ENCODE measurements at regions not wholly inside any gene's neighbourhood (a gene's known extent, or its start where the extent isn't known, plus 50 kb on each side); places are given as distances from the start of the nearest gene placed in this dataset.
"Not testable (repeated sequence)": the region's sequence is repeated elsewhere in the genome, so short reads cannot be mapped to it uniquely, and the experiment has no call there.

DNA sequence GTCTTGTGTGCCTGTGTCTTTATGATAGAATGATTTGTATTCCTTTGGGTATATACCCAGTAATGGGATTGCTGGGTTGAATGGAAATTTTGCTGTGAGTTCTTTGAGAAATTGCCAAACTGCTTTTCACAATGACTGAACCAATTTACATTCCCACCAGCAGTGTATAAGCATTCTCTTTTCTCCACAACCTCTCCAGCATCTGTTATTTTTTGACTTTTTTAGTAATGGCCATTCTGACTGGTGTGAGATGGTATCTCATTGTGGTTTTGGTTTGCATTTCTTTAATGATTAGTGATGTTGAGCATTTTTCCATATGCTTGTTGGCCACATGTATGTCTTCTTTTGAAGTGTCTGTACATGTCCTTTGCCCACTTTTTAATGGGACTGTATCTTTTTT, 238.3 kb upstream of the ZEB2 start:
- not testable (repeated sequence) for ATAC-seq, H3K4me3 Mint-ChIP-seq, DNase-seq, H3K9me3 Mint-ChIP-seq, H3K27me3 Mint-ChIP-seq, H3K4me1 Mint-ChIP-seq, H3K27ac Mint-ChIP-seq

DNA sequence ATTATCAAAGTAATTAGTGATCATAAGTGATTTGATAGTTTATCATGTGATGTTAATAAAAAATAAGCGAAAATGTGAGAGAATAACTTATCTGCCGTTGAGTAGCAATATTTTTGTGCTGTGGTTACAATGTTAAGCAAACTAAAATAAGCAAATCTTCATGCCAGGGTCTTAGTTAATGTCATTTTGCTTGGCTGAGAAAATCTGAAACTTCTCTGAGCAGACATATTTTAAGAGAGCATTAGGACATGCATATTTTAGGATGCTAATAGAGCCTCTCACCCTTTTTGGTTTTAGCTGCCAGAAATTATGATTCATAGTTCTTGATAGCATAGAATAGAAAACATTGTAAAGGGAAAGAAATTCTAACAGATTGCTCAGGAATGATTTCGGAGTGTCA, 233.5 kb upstream of the ZEB2 start:
- no peaks in the 10 kb centered on the region for H3K4me1 Mint-ChIP-seq
- no peak overlapping the region for H3K27ac Mint-ChIP-seq
- ATAC-seq (no peak), DNase-seq (no peak)
- peaks cover 8 to 17% of the 10 kb centered on the region in 2 donors for H3K9me3 Mint-ChIP-seq
- no peak overlapping the region for H3K4me3 Mint-ChIP-seq
- no peaks in the 10 kb centered on the region for H3K27me3 Mint-ChIP-seq

DNA sequence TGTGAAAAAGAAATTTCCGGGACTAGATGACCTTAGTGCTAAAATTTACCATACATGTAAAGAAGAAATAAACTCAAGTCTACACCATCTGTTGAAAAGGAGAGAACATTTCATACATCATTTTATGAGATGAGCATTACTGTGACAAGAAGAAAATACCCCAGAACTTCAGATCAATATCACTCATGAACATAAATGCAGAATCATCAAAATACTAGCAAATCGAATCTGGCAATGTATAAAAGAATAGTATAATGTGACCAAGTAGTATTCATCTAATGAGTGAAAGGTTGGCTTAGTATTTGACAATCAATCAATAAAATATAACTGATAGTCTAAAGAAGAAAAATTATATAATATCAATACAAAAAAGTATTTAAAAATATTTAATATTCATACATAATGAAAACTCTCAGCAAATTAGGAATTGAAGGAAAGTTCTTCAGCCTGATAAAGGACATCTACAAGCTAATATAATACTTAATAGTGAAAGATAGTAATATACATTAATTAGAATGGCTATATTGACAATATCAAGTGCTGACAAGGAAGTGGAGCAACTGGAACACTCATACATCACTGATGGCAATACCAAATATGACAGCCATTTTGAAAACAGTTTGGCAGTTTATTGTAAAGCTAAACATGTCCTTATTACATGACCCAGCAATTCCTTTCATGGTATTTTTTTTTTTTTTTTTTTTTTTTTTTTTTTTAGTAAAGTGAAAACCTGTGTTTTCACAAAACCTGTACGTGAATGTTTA, 231.4 kb upstream of the ZEB2 start:
- ATAC-seq (no peak), DNase-seq (no peak)
- Mint-ChIP-seq H3K9me3 (peaks cover 14 to 34% of the 10 kb centered on the region in 2 donors), H3K27me3 (peaks cover 2% of the 10 kb centered on the region), H3K4me3 (no peak overlapping the region), H3K4me1 (no peaks in the 10 kb centered on the region), H3K27ac (no peak overlapping the region)

DNA sequence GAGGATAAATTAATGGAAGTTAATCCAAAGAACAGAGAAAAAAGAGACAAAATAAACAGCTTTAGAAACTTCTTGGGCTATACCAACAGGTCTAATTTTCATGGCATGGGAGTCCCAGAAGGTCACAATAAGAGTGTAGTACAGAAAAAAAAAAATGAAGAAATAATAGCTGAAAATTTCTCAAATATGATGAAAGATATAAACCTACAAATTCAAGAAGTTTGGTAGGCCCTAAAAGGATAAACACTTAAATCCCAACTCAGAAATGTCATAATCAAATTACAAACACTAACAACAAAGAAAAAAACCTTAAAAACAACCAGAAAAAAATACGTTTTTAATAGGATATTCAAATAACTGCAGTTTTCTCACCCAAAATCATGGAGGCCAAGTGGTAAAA, 229.3 kb upstream of the ZEB2 start:
- ATAC-seq: no peak
- Mint-ChIP-seq H3K4me1 (no peaks in the 10 kb centered on the region), H3K9me3 (peaks cover 23 to 40% of the 10 kb centered on the region in 2 donors), H3K4me3 (no peak overlapping the region), H3K27ac (no peak overlapping the region), H3K27me3 (peaks cover 5% of the 10 kb centered on the region)
- no peak for DNase-seq

DNA sequence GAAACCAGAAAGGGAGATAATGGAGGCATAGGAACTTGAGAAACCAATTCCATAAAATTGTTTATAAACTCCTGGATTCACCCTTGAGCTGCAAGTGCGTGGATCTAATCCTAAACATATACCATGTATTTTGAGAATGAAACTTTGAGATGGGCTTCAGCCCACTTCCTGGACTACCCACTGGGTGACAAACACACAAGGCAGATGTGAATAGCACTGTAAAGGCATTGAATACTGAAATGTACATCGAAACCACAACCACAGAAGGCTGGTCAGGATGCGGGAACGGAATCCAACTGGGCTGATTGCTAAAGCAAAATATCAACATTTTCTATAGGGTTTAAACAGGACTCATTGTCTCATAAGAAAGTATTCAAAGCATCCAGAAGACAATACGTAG, 228.5 kb upstream of the ZEB2 start:
- DNase-seq (no peak), ATAC-seq (no peak)
- H3K4me1 Mint-ChIP-seq: no peaks in the 10 kb centered on the region
- H3K4me3 Mint-ChIP-seq: no peak overlapping the region
- no peak overlapping the region for H3K27ac Mint-ChIP-seq
- peaks cover 23 to 40% of the 10 kb centered on the region in 2 donors for H3K9me3 Mint-ChIP-seq
- H3K27me3 Mint-ChIP-seq: peaks cover 5% of the 10 kb centered on the region

DNA sequence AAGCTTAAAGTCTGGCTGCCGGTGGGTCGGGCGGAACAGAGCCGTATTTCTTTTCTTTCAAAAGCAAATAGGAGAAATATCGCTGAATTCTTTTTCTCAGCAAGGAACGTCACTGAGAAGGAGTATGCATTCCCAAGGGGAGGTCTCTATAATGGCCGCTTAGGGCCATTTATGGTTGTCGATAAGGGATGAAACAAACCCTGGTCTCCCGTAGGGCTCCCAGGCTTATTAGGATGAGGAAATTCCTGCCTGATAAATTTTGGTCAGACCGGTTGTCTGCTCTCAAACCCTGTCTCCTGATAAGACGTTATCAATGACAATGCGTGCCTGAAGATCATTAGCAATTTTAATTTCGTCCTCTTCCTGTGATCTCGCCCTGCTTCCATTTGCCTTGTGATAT, 227.7 kb upstream of the ZEB2 start:
- DNase-seq: no peak
- Mint-ChIP-seq H3K4me3 (no peak overlapping the region), H3K9me3 (peaks cover 23 to 40% of the 10 kb centered on the region in 2 donors), H3K27me3 (peaks cover 5% of the 10 kb centered on the region), H3K4me1 (no peaks in the 10 kb centered on the region), H3K27ac (no peak overlapping the region)
- no peak for ATAC-seq

DNA sequence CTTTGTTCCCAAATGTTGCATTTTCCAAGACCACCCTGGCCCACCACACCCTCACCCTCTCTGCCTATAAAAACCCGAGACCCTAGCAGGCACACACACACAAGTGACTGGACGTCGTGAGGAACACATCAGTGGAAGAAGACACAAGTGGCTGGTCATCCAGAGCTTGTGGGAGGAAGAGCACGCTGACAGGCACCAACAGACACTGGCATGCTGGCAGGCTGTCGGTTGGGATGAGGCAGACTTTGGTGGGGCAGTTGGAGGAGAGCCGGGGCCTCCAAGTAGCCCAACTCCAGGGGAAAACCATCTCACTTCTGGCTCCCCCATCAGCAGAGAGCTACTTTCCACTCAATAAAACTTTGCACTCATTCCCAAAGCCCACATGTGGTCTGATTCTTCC, 225.5 kb upstream of the ZEB2 start:
- DNase-seq: no peak
- H3K9me3 Mint-ChIP-seq: peaks cover 23 to 24% of the 10 kb centered on the region in 2 donors
- peaks cover 5% of the 10 kb centered on the region for H3K27me3 Mint-ChIP-seq
- H3K27ac Mint-ChIP-seq: no peak overlapping the region
- ATAC-seq: no peak
- H3K4me3 Mint-ChIP-seq: no peak overlapping the region
- H3K4me1 Mint-ChIP-seq: no peaks in the 10 kb centered on the region

DNA sequence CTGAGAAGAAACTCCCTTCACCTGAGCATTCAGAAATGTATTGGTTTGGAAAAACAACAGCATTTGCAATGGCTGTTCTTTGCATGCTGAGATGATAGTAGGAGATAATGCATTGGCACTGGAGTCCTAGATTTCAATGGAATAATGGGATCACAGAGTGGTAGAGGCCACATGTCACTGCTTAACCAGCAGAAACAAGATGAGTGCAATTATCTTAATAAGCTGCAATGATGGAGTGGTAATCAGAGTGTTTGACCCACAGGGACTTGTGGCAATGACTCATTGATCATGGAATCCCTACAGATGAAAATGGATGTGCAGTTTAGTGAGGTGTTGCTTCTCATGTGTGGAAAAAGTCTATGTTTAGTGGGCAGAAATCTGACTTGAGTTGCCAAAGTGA, 218.8 kb upstream of the ZEB2 start:
- DNase-seq (no peak), ATAC-seq (no peak)
- H3K4me1 Mint-ChIP-seq: no peaks in the 10 kb centered on the region
- no peak overlapping the region for H3K4me3 Mint-ChIP-seq
- H3K27ac Mint-ChIP-seq: no peak overlapping the region
- no peaks in the 10 kb centered on the region for H3K27me3 Mint-ChIP-seq
- H3K9me3 Mint-ChIP-seq: peaks cover 0 to 8% of the 10 kb centered on the region in 2 donors

DNA sequence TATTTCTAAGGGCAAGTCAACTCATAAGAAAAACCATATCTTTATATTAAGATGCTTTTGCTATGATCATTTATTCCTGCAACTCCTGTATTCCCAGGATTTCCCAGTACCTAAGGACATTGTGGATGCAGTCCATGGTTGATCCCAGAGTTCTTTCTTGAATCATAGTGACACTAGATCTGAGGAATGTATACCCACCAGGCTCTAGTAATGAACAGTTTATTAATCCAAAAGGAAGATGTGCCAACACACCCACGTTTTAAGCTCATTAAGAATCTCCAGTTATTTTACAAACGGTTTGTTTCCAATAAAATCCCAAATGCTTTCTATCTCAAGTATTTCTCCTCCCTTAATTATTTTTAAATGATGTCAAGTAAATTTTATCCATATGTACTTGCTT, 210.8 kb upstream of the ZEB2 start:
- ATAC-seq: no peak
- Mint-ChIP-seq H3K27me3 (no peaks in the 10 kb centered on the region), H3K4me1 (no peaks in the 10 kb centered on the region), H3K9me3 (peaks cover 0 to 8% of the 10 kb centered on the region in 2 donors), H3K27ac (no peak overlapping the region), H3K4me3 (no peak overlapping the region)
- no peak for DNase-seq

DNA sequence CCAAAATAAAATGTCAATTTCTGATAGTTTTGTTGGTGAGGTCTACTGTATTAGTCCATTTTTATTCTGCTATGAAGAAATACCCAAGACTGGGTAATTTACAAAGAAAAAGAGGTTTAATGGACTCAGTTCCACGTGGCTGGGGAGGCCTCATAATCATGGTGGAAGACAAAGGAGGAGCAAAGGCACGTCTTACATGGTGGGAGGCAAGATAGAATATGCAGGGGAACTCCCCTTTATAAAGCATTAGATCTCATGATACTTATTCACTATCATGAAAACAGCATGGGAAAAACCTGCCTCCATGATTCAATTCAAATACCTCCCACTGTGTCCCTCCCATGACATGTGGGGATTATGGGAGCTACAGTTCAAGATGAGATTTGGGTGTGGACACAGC, 204.5 kb upstream of the ZEB2 start:
- H3K27ac Mint-ChIP-seq, ATAC-seq, H3K9me3 Mint-ChIP-seq, H3K4me3 Mint-ChIP-seq, H3K4me1 Mint-ChIP-seq, H3K27me3 Mint-ChIP-seq, DNase-seq: not testable (repeated sequence)

DNA sequence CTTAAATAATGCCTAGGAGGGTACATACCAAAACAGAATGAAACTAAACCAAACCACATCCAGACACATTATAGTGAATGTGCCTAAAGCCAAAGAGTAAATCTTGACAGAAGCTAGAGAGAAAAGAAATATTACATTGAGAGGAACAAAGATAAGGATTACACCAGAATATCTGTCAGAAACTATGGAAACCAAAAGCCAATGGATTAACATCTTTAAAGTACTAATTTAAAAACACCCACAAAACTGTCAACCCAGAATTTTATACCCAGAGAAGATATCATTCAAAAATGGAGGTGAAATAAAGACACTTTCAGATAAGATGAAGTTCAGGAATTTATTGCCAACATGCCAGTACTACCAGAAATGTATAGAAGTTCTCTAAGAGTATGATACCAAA, 198.5 kb upstream of the ZEB2 start:
- Mint-ChIP-seq H3K27me3 (no peaks in the 10 kb centered on the region), H3K27ac (no peak overlapping the region), H3K4me1 (no peaks in the 10 kb centered on the region), H3K4me3 (no peak overlapping the region), H3K9me3 (peaks cover 20 to 26% of the 10 kb centered on the region in 2 donors)
- ATAC-seq (no peak), DNase-seq (no peak)

DNA sequence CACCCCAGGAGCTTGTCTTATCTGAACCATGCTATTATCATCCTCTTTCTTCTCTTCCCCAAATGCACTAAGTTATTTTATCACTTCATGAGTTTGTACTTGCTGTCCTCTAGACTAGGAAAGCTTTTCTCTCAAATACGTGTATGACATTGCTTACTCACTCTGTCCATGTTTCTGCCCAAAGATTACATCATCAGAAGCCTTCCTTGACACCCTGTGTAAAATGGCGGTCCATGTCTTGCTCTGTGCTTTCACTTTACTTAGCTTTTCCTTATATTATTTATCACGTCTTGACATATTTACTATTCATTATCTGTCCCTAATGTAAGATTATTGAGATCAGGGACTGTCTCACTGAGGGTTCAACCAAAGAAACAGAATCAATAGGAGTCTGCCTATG, 196.1 kb upstream of the ZEB2 start:
- peak overlapping the region in 1 of 2 donors; percentile 0 for H3K27ac Mint-ChIP-seq
- peaks cover 20 to 26% of the 10 kb centered on the region in 2 donors for H3K9me3 Mint-ChIP-seq
- H3K4me3 Mint-ChIP-seq: no peak overlapping the region
- ATAC-seq (no peak), DNase-seq (no peak)
- H3K27me3 Mint-ChIP-seq: no peaks in the 10 kb centered on the region
- H3K4me1 Mint-ChIP-seq: no peaks in the 10 kb centered on the region

DNA sequence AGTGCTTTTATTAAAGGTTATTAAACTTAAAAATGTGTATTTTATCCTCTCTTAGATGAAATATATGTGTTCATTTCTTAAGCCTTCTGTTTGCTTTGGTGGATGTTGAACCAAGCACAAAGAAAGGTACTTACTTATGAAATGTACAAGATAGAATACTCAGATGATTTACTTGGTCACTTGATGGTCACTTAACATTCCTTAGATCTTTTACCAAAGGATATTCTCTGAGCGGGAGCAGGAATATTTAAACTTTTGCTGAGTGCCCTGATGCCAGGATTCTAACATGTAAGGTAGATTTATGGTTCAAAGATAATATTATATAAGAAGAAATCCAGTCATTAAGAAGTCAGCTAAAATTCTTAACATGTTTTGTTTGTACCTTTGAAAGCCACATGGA, 193.5 kb upstream of the ZEB2 start:
- Mint-ChIP-seq H3K4me1 (no peaks in the 10 kb centered on the region), H3K27ac (no peak overlapping the region), H3K9me3 (peaks cover 18 to 23% of the 10 kb centered on the region in 2 donors), H3K27me3 (no peaks in the 10 kb centered on the region), H3K4me3 (no peak overlapping the region)
- ATAC-seq (no peak), DNase-seq (no peak)

DNA sequence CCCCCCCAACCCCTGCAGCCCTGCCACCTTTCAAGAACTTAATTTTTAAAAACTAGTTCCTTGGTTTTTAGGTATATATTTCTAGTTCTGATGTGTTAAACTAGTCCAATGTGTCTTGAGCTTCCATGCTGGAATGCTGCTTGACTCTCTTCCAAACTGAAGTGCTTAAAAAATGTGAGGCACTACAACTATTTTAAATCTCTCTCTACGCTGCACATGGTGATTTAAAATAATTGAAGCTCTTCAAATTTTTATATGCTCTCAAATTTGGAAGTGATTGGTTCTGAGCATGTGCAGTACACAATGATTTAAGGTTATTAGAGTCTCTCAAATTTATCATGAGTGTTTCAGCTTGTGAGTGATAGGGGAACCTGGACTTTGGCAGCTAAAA, 192.6 kb upstream of the ZEB2 start:
- Mint-ChIP-seq H3K9me3 (peaks cover 10 to 14% of the 10 kb centered on the region in 2 donors), H3K27me3 (no peaks in the 10 kb centered on the region), H3K4me1 (no peaks in the 10 kb centered on the region), H3K4me3 (no peak overlapping the region), H3K27ac (no peak overlapping the region)
- no peak for DNase-seq
- ATAC-seq: no peak

DNA sequence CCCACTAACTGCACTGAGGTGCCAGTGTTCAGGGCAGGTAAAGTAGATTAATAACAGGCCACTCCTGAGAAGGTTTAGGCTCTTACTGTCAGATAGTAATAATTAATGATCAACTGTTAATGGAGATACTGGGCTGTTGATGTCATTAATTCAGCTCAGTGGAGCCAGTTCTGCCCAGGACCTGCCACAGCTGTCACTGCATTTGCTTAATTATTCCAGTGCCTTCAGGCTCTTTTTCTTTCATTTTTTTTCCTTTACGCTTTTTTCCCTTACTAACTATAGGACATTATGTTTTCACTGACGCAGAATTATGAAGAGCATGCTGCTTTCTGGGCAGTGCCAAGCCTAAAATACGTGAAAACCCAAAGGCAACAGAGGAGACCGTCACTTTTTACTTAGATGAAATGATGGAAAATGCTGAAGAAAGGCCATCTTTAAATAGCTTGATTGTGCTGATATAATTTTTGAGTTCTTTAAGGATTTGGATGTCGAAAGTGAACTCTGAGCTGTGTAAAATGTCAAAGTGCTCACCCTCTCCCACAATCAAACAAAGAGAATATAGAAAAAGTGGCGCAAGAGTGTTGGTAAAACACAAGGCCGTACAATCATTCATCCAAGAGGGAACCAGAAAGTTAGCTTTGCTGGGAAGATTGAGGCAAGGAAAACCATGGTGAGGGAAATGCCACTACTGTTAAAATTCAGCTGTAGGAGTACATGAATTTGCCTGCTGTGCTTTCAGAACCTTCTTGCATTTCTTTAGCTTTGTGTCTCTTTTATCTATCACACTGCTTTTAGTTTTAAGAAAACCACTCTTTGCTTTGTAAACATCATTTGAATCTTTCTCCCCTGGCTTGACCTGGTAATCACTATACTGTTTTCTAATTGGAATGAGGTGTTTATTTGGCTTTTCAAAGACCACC, 192.0 kb upstream of the ZEB2 start:
- Mint-ChIP-seq H3K27me3 (no peaks in the 10 kb centered on the region), H3K27ac (no peak overlapping the region), H3K9me3 (peaks cover 3 to 12% of the 10 kb centered on the region in 2 donors), H3K4me1 (no peaks in the 10 kb centered on the region), H3K4me3 (no peak overlapping the region)
- ATAC-seq (no peak), DNase-seq (no peak)

DNA sequence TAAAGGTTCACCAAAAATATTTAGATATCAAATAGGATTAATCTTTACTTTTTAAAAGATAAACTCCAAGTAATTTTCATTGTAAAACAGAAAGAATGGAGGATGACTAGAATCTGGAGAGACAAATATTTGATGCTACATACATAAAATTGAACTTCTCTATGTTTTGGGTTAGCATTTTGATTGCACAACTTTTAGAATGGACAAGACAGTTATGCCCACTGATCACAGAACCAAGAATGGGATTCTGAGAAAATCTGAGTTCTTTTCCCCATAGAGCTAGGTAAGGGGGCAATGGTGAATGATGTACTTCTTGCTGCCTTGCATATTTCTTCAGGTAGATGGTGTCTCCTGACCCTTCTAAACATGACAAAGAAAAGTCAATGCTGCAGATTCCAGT, 191.2 kb upstream of the ZEB2 start:
- ATAC-seq (no peak), DNase-seq (no peak)
- H3K4me3 Mint-ChIP-seq: no peak overlapping the region
- peaks cover 0 to 5% of the 10 kb centered on the region in 2 donors for H3K9me3 Mint-ChIP-seq
- H3K27ac Mint-ChIP-seq: no peak overlapping the region
- no peaks in the 10 kb centered on the region for H3K27me3 Mint-ChIP-seq
- H3K4me1 Mint-ChIP-seq: no peaks in the 10 kb centered on the region
